ENCODE measurements at regions not wholly inside any gene's neighbourhood (a gene's known extent, or its start where the extent isn't known, plus 50 kb on each side); places are given as distances from the start of the nearest gene placed in this dataset.

- Histone ChIP-seq H3K4me1 (no peaks in the 10 kb centered on the region), H3K36me3 (no peaks in the 10 kb centered on the region), H3K27me3 (no peaks in the 10 kb centered on the region), H3K27ac (no peak overlapping the region), H3K9me3 (no peaks in the 10 kb centered on the region), H3K4me3 (no peak overlapping the region)
- intact Hi-C loops (cut with DNase I; ENCODE audit: low total_unique reads): no loop called here
- 64 to 83% (median 77%) methylated on average over 1 of the region's 1 CpG for WGBS, 5 donors
- TF ChIP-seq, protein P1, sequence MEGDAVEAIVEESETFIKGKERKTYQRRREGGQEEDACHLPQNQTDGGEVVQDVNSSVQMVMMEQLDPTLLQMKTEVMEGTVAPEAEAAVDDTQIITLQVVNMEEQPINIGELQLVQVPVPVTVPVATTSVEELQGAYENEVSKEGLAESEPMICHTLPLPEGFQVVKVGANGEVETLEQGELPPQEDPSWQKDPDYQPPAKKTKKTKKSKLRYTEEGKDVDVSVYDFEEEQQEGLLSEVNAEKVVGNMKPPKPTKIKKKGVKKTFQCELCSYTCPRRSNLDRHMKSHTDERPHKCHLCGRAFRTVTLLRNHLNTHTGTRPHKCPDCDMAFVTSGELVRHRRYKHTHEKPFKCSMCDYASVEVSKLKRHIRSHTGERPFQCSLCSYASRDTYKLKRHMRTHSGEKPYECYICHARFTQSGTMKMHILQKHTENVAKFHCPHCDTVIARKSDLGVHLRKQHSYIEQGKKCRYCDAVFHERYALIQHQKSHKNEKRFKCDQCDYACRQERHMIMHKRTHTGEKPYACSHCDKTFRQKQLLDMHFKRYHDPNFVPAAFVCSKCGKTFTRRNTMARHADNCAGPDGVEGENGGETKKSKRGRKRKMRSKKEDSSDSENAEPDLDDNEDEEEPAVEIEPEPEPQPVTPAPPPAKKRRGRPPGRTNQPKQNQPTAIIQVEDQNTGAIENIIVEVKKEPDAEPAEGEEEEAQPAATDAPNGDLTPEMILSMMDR (IDR thresholded peaks at IDR 0.05): no peak
- no peak for TF ChIP-seq POLR2A (IDR thresholded peaks at IDR 0.05)
- no peak for TF ChIP-seq EP300 (IDR thresholded peaks at IDR 0.05)
- no peak for TF ChIP-seq POLR2AphosphoS5 (IDR thresholded peaks at IDR 0.05)
- DNase-seq: no peak
These were observed 108.2 kb upstream of the UBE2E3 start for GRCh38 chr2:180872255-180872654.

GRCh38 chr2:180871649-180872048 lies 108.8 kb upstream of the UBE2E3 start:
- Histone ChIP-seq H3K4me1 (no peaks in the 10 kb centered on the region), H3K9me3 (no peaks in the 10 kb centered on the region), H3K4me3 (no peak overlapping the region), H3K27me3 (no peaks in the 10 kb centered on the region), H3K36me3 (no peaks in the 10 kb centered on the region), H3K27ac (no peak overlapping the region)
- intact Hi-C loops (cut with DNase I; ENCODE audit: low total_unique reads): no loop called here
- DNase-seq: no peak
- TF ChIP-seq, protein P1 (IDR thresholded peaks at IDR 0.05): no peak
- TF ChIP-seq POLR2A (IDR thresholded peaks at IDR 0.05) (no peak), EP300 (IDR thresholded peaks at IDR 0.05) (no peak), POLR2AphosphoS5 (IDR thresholded peaks at IDR 0.05) (no peak)
- WGBS, 5 donors: 65 to 75% (median 70%) methylated on average over 4 of the region's 4 CpGs

DNA sequence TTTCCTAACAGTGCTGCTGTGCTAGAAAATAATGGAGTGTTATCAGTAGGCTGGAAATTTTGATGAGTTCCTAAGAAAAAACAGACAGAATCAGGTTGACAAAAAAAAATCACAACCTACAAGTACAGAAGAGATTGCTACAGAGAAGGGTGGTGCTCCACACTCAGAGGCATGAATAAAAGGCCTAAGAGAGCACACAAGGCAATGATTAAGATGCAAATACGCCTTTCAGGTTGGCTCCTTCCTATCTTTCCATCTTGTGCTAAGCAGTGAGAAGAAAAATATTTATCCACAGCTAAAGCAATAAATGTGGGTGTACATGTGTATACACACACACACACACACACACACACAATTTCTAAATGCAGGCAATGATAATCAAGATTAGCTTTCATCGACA lies 130.6 kb upstream of the UBE2E3 start:
- no peak overlapping the region for H3K27ac ChIP-seq
- H3K36me3 ChIP-seq: no peaks in the 10 kb centered on the region
- H3K27me3 ChIP-seq: no peaks in the 10 kb centered on the region

GRCh38 chr2:180848393-180848792 lies 132.0 kb upstream of the UBE2E3 start:
- no peak for TF ChIP-seq EP300 (IDR thresholded peaks at IDR 0.05)
- TF ChIP-seq, protein P1 (IDR thresholded peaks at IDR 0.05): no peak
- TF ChIP-seq POLR2AphosphoS5 (IDR thresholded peaks at IDR 0.05): no peak
- no peak for TF ChIP-seq POLR2A (IDR thresholded peaks at IDR 0.05)
- no peaks in the 10 kb centered on the region for H3K36me3 ChIP-seq
- no peaks in the 10 kb centered on the region for H3K4me1 ChIP-seq
- H3K27me3 ChIP-seq: no peaks in the 10 kb centered on the region
- intact Hi-C loops (cut with DNase I; ENCODE audit: low total_unique reads): no loop called here
- no peak overlapping the region for H3K27ac ChIP-seq
- DNase-seq: no peak
- no peak overlapping the region for H3K4me3 ChIP-seq
- no peaks in the 10 kb centered on the region for H3K9me3 ChIP-seq

More for the DNA sequence above, 130.6 kb upstream of the UBE2E3 start:
- 61 to 83% (median 72%) methylated on average over 2 of the region's 2 CpGs for WGBS, 5 donors
- Histone ChIP-seq H3K4me3 (no peak overlapping the region), H3K4me1 (no peaks in the 10 kb centered on the region), H3K9me3 (no peaks in the 10 kb centered on the region)
- intact Hi-C loops (cut with DNase I; ENCODE audit: low total_unique reads): no loop called here
- TF ChIP-seq POLR2AphosphoS5 (IDR thresholded peaks at IDR 0.05) (no peak), POLR2A (IDR thresholded peaks at IDR 0.05) (no peak), EP300 (IDR thresholded peaks at IDR 0.05) (no peak)
- TF ChIP-seq, protein P1 (IDR thresholded peaks at IDR 0.05): no peak
- DNase-seq: no peak
